Colon (tissue), 2 donors: ENCODE measurements at regions not wholly inside any gene's neighbourhood (a gene's known extent, or its start where the extent isn't known, plus 50 kb on each side); places are given as distances from the start of the nearest gene placed in this dataset.

Experiments
- FAIRE-seq: peaks from 2 replicates; lab custom pipeline; 2012; peaks lifted over from hg19 to GRCh38; lab: Jason Lieb, UNC
- donor health status: control.
- donor health status: control.

- FAIRE-seq, result no peak
These were observed 1905.3 kb upstream of the PIK3C3 start for GRCh38 chr18:40049716-40050115.

- no peak for FAIRE-seq
These were observed 1906.0 kb upstream of the PIK3C3 start for GRCh38 chr18:40048886-40049650.

GRCh38 chr18:40048253-40048652 is 1906.8 kb upstream of the PIK3C3 start:
- FAIRE-seq, result no peak

GRCh38 chr18:40046596-40046995 is 1908.4 kb upstream of the PIK3C3 start:
- no peak for FAIRE-seq

GRCh38 chr18:40041951-40042350 is 1913.1 kb upstream of the PIK3C3 start:
- no peak for FAIRE-seq

- FAIRE-seq, result no peak
These were observed 1914.5 kb upstream of the PIK3C3 start for GRCh38 chr18:40040574-40040973.

- no peak for FAIRE-seq
These were observed 1917.7 kb upstream of the PIK3C3 start for GRCh38 chr18:40037356-40037755.

DNA sequence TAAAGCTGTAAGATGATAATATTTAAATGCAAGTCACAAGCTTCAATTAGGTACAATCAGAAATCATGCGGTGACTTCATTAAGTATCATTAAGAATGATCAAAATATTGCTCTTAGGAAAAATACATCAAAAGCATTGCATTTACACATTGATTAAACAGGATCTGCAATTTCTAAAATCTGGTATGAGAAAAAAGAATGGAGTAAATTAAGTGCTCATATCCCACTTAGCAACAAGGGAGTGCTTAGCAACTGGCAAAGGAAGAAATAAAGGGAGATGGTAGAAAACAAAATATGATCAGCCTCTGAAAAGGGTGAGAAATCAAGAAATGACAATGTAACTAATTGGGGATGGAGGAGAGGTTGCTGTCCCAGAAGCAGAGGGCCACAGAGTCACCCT is 1918.2 kb upstream of the PIK3C3 start:
- no peak for FAIRE-seq

DNA sequence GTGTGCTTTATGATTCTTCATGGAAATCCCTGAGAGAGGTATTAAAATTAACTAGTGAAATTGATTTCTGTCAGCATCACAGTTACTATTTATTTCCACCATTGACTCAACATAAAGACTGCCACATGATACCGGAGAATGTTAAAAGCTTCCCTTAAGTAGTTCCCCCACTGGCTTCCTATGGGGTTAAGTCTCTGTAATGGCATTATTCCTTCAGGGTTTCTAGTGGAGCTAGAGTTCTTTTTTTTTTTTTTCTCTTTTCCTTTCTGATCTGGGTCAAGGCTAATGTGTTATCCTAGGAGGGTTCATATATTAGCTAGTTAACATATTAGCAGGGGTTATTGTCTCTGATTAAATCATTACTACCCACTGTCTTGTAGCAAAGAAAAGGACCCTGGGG is 1919.1 kb upstream of the PIK3C3 start:
- FAIRE-seq, result no peak

DNA sequence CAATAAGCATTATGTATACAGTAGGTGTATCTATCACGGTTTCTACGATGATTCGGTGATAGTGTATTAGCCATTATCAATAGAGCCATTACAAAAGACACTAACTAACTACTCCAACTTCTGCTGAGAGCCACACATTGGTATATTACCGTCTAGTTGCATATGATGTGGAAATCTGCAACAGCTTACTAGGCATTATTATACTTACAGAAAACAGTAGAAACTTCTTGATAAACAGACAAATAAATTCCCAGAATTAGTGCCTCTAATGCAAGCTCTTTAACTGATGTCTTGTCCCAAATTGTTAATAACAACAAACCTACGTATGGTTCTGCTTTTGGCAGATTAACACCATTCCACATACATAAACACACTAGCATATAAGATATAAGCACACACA is 1923.0 kb upstream of the PIK3C3 start:
- FAIRE-seq, result no peak

DNA sequence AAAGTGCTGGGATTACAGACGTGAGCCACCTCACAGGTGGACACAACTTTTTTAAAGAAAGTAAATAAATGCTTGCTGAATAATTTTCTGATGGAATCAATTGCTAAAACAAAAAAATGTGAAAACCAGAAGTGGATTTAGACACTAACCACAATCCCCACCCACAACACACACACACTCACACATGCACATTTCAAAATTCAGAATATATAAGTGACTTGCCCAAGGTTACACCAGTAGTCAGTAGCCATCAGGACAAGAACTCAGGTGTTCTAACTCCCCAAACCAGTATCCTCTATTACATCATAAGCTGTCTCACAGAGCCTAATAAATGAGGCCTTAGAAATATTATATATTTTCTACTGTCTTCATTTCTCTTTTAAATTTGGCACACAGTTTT is 1923.6 kb upstream of the PIK3C3 start:
- FAIRE-seq, result no peak

- no peak for FAIRE-seq
These were observed 1935.1 kb upstream of the PIK3C3 start for GRCh38 chr18:40019797-40020392.

- no peak for FAIRE-seq
These were observed 1936.8 kb upstream of the PIK3C3 start for GRCh38 chr18:40018266-40018665.

- no peak for FAIRE-seq
These were observed 1938.0 kb upstream of the PIK3C3 start for GRCh38 chr18:40017021-40017420.

GRCh38 chr18:40016405-40016804 is 1938.6 kb upstream of the PIK3C3 start:
- FAIRE-seq, result no peak

DNA sequence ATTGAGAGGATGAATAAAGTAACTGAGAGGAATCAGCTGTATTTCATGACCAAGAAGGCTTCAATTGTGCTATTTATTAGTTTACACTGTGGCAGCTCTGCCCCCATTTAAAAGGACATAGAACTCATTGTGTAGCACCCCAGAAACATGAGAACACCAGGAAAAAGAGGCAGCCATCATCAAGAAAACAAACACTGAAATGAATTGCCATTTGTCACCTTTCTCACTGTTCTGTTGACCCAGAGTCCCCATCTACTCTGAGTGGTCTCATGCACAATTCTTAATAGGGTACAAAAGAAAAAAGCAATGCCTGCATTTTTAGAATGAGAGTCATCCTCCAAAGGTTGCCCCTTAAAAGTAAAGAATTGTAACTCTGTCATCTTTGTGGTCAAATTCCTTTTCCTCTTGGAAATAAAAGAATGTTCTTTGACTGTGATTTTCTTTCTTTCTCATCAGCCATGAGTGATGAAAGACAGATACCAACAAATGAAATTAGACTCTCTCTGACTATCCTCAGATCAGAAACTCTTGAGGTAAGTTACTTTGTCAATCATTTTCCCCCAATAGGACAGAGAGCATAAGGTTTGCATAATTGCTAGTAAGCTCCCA is 1941.9 kb upstream of the PIK3C3 start:
- no peak for FAIRE-seq

- no peak for FAIRE-seq
These were observed 1943.8 kb upstream of the PIK3C3 start for GRCh38 chr18:40011201-40011600.

- no peak for FAIRE-seq
These were observed 1948.4 kb upstream of the PIK3C3 start for GRCh38 chr18:40006634-40007033.

DNA sequence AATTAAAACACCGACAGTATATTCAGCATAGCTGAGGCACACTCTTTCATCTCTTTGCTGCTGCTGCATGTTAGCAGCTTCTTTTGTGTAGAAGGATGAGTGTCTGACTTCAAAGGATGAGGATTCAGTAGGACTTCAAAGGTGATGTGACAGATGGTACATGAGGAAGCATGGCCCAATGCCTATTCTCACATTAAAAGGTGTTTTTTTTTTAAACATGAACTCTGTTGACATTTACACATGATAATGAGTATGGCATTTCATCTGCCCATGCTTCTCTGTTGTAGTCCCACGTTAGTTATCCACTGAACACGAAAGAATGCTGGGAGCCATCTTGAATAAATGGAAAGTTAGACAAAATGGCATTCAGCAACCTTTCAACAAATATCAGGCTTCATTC is 1950.8 kb upstream of the PIK3C3 start:
- FAIRE-seq, result no peak

GRCh38 chr18:39998317-39998716 is 1956.7 kb upstream of the PIK3C3 start:
- no peak for FAIRE-seq

- no peak for FAIRE-seq
These were observed 1960.5 kb upstream of the PIK3C3 start for GRCh38 chr18:39994498-39994897.

GRCh38 chr18:39991696-39992265 is 1963.3 kb upstream of the PIK3C3 start:
- FAIRE-seq, result no peak

DNA sequence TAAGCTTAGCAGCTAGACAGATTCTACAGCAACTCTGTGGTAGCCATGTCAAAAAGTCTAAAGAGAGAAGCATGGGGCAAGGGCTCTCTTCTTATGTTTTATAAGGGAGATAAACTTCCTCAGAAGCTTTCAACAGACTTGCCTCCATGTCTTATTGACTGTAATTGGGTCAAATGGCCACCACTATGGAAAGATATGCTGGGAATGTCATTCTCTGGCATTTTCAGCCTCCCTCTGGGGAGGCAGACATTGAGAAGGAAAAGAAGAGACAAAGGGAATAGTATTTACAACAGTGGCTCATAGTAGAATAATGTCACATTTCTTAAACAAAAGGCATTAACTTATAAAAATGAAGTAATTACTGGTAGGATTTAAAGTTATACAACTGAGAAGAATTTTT is 1964.5 kb upstream of the PIK3C3 start:
- no peak for FAIRE-seq
